IMR-90 (cell line): ENCODE measurements at regions not wholly inside any gene's neighbourhood (a gene's known extent, or its start where the extent isn't known, plus 50 kb on each side); places are given as distances from the start of the nearest gene placed in this dataset.
A peak's percentile ranks its signal among the peaks of the same experiment; 100 is the strongest.

Experiments used
- ATAC-seq: fragments of 200-7000 bp; cut with Tn5 transposase; 2 replicates; pipeline ENCODE4 v1.9.1; 2020; ENCODE audit warnings: low read depth, mild to moderate bottlenecking, moderate library complexity
- BruUV-seq: library from RNA; stranded (reverse); fragments of 400-500 nt; replicated peaks from 2 replicates; lab custom pipeline; 2021; lab: Mats Ljungman, UMichigan
- CTCF ChIA-PET: fragments of 300-600 bp; formaldehyde crosslinking; extraction: SDS; loops from one replicate; lab custom pipeline; 2021; ENCODE audit warnings: antibody characterized with exemption; lab: Yijun Ruan, JAX
- POLR2A ChIA-PET: fragments of 300-600 bp; sonication (Branson Sonifier 250); formaldehyde crosslinking; loops from one replicate; lab custom pipeline; 2022; ENCODE audit warnings: antibody characterized with exemption; ENCODE audit not compliant: unreplicated experiment; lab: Charles Lee
- DNase-seq: peaks from one replicate; pipeline ENCODE4 v3.0.0; 2013
- H2AFZ ChIP-seq: replicated peaks from 2 replicates; pipeline ENCODE3; 2013; ENCODE audit warnings: low read length, mild to moderate bottlenecking; ENCODE audit not compliant: poor library complexity
- H2AK5ac ChIP-seq: 2 replicates; pipeline ENCODE4 v1.6.1; 2013; ENCODE audit warnings: low read depth, low read length, inconsistent platforms
- H2AK9ac ChIP-seq: replicated peaks from 2 replicates; pipeline ENCODE3; 2013; ENCODE audit warnings: mild to moderate bottlenecking, low read depth, low read length, moderate library complexity; ENCODE audit not compliant: poor library complexity
- H2BK120ac ChIP-seq: 2 replicates; pipeline ENCODE4 v1.6.1; 2013; ENCODE audit warnings: low read depth, low read length, inconsistent platforms
- H2BK15ac ChIP-seq: 3 replicates; pipeline ENCODE4 v1.6.1; 2013; ENCODE audit warnings: low read depth, low read length, inconsistent platforms
- H2BK20ac ChIP-seq: 2 replicates; pipeline ENCODE4 v1.6.1; 2013; ENCODE audit warnings: low read depth, mild to moderate bottlenecking, inconsistent platforms, low read length, moderate library complexity
- H2BK5ac ChIP-seq: 2 replicates; pipeline ENCODE4 v1.6.1; 2013; ENCODE audit warnings: mild to moderate bottlenecking, low read depth, low read length, inconsistent platforms; ENCODE audit not compliant: poor library complexity, severe bottlenecking
- H3K14ac ChIP-seq: replicated peaks from 2 replicates; pipeline ENCODE4 v1.6.1; 2013; ENCODE audit warnings: low read depth, low read length, inconsistent platforms
- H3K18ac ChIP-seq: 2 replicates; pipeline ENCODE4 v1.6.1; 2013; ENCODE audit warnings: low read depth, low read length, control low read depth
- H3K23ac ChIP-seq: 2 replicates; pipeline ENCODE4 v1.6.1; 2013; ENCODE audit warnings: low read depth, low read length, inconsistent platforms
- H3K27ac ChIP-seq: 2 replicates; pipeline ENCODE4 v1.5.1; 2013; ENCODE audit warnings: mild to moderate bottlenecking, control low read depth, low read length; ENCODE audit not compliant: insufficient read depth
- H3K27me3 ChIP-seq: 2 replicates; pipeline ENCODE4 v1.6.1; 2013; ENCODE audit warnings: low read length; ENCODE audit not compliant: control insufficient read depth, insufficient read depth
- H3K36me3 ChIP-seq: 2 replicates; pipeline ENCODE4 v1.6.1; 2013; ENCODE audit warnings: low read length, mixed read lengths; ENCODE audit not compliant: control insufficient read depth, insufficient read depth
- H3K4ac ChIP-seq: 2 replicates; pipeline ENCODE4 v1.6.1; 2013; ENCODE audit warnings: low read depth, low read length, inconsistent platforms
- H3K4me1 ChIP-seq: 2 replicates; pipeline ENCODE4 v1.6.1; 2013; ENCODE audit warnings: low read length, mixed read lengths; ENCODE audit not compliant: control insufficient read depth, insufficient read depth
- H3K4me2 ChIP-seq: 2 replicates; pipeline ENCODE4 v1.6.1; 2013; ENCODE audit warnings: low read depth, mild to moderate bottlenecking, control low read depth, low read length, moderate library complexity
- H3K4me3 ChIP-seq: 2 replicates; pipeline ENCODE4 v1.5.1; 2013; ENCODE audit warnings: low read depth, mild to moderate bottlenecking, control low read depth, low read length, moderate library complexity; ENCODE audit not compliant: insufficient read depth
- H3K56ac ChIP-seq: 2 replicates; pipeline ENCODE4 v1.6.1; 2013; ENCODE audit warnings: low read length, inconsistent platforms; ENCODE audit not compliant: insufficient read depth; ENCODE audit errors: extremely low read depth
- H3K79me1 ChIP-seq, 2 experiments: 2 replicates each; pipeline ENCODE4 v1.6.1; 2013; ENCODE audit warnings: low read length in 2 of 2, inconsistent platforms in 1 of 2, low read depth in 1 of 2
- H3K9ac ChIP-seq: 2 replicates; pipeline ENCODE4 v1.6.1; 2013; ENCODE audit warnings: low read depth, low read length, control low read depth
- H3K9me1 ChIP-seq: 2 replicates; pipeline ENCODE4 v1.6.1; 2013; ENCODE audit warnings: low read length, inconsistent platforms; ENCODE audit not compliant: insufficient read depth
- H3K9me3 ChIP-seq: 2 replicates; pipeline ENCODE4 v1.6.1; 2013; ENCODE audit warnings: low read length; ENCODE audit not compliant: control insufficient read depth, insufficient read depth
- H4K20me1 ChIP-seq: 2 replicates; pipeline ENCODE4 v1.6.1; 2013; ENCODE audit warnings: low read length, inconsistent platforms; ENCODE audit not compliant: insufficient read depth
- H4K5ac ChIP-seq: 2 replicates; pipeline ENCODE4 v1.6.1; 2013; ENCODE audit warnings: mild to moderate bottlenecking, low read depth, low read length, control low read depth
- H4K8ac ChIP-seq, 2 experiments: 2 replicates each; pipeline ENCODE4 v1.6.1; 2013; ENCODE audit warnings: low read depth in 2 of 2, low read length in 2 of 2, control low read depth in 1 of 2, inconsistent platforms in 1 of 2
- H4K91ac ChIP-seq: 2 replicates; pipeline ENCODE4 v1.6.1; 2013; ENCODE audit warnings: low read depth, low read length, inconsistent platforms; ENCODE audit not compliant: insufficient read depth
- NFE2L2 ChIP-seq: fragments of 150-350 bp; IDR thresholded peaks from 2 replicates; pipeline ENCODE4 v1.6.1; 2016; ENCODE audit warnings: low read depth, mild to moderate bottlenecking, low read length
- POLR2A ChIP-seq: IDR thresholded peaks from 2 replicates; pipeline ENCODE4 v1.6.1; 2012; ENCODE audit warnings: mild to moderate bottlenecking, low read depth, low read length
- WGBS, 2 experiments: methylation state at CpG; one replicate each; pipeline versions ENCODE4 v1.1.5 to v1.1.7; 2013; ENCODE audit warnings: missing lambda C conversion rate in 2 of 2; ENCODE audit not compliant: insufficient read length in 1 of 2; ENCODE audit errors: extremely low coverage in 2 of 2; 5-methylcytosine and 5-hydroxymethylcytosine counted together
- dilution Hi-C: fragments of 300-500 bp; cut with HindIII; formaldehyde crosslinking; loops from one replicate; pipeline ENCODE4 v1.14.3; 2018; ENCODE audit warnings: low sequenced_read_pairs; ENCODE audit not compliant: unreplicated experiment
- in situ Hi-C: fragments of 300-500 bp; cut with MboI; formaldehyde crosslinking; loops from 3 replicates; pipeline ENCODE4 v1.14.3; 2019; ENCODE audit warnings: low sequenced_read_pairs, inconsistent platforms, mixed read lengths
- intact Hi-C: fragments of 100-400 bp; cut with micrococcal nuclease; formaldehyde crosslinking; loops from 2 replicates; pipeline ENCODE4 v1.10.0; 2022

DNA sequence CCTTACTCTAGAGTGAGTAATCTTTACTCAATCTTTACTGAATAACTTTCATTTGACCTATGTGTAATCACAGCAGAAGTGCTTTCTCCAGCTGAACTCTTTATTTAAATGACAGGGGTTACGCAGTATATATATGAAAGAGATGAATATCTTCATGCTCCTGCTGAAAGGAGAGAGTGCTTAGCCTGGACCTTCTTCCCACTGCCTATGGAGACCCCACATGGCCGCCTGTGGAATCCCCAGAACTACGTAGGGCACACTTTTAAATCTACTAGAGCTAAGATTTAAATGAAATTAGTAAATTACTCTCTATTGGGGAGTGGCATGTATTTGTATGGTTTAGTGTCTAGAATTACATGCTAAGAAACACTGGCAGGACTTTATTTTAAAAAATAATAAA, 391.2 kb downstream of the ANKRD50 start:
- no peak overlapping the region for H2AFZ ChIP-seq
- TF ChIP-seq POLR2A (no peak), NFE2L2 (no peak)
- in situ Hi-C loops = loop anchor here (10.0 kb wide), 1 partner anchor 923 kb away; no protein-coding TSS in a partner anchor
- H3K36me3 ChIP-seq = no peaks in the 10 kb centered on the region
- H3K4me2 ChIP-seq = no peak overlapping the region
- H3K27ac ChIP-seq = no peak overlapping the region
- ChIA-PET POLR2A (no interaction called here), CTCF (no interaction called here)
- H4K5ac ChIP-seq = no peak overlapping the region
- dilution Hi-C loops = no loop called here
- DNase-seq (peak; percentile 17), ATAC-seq (no peak)
- H3K27me3 ChIP-seq = no peaks in the 10 kb centered on the region
- H3K79me1 ChIP-seq = no peaks in the 10 kb centered on the region
- no peaks in the 10 kb centered on the region for H3K9me1 ChIP-seq
- H3K9me3 ChIP-seq = no peaks in the 10 kb centered on the region
- no TSS peak for BruUV-seq
- H2BK5ac ChIP-seq = no peak overlapping the region
- H3K23ac ChIP-seq = no peak overlapping the region
- H4K20me1 ChIP-seq = no peaks in the 10 kb centered on the region
- no peaks in the 10 kb centered on the region for H3K4me1 ChIP-seq
- no peak overlapping the region for H3K56ac ChIP-seq
- no peak overlapping the region for H3K4me3 ChIP-seq
- no peak overlapping the region for H2AK5ac ChIP-seq
- no peak overlapping the region for H4K91ac ChIP-seq
- no peak overlapping the region for H2AK9ac ChIP-seq
- no peak overlapping the region for H3K4ac ChIP-seq
- no peak overlapping the region for H2BK20ac ChIP-seq
- H3K14ac ChIP-seq = no peak overlapping the region
- no peak overlapping the region for H2BK15ac ChIP-seq
- no peak overlapping the region for H3K18ac ChIP-seq
- no peak overlapping the region for H2BK120ac ChIP-seq
- H4K8ac ChIP-seq = no peak overlapping the region
- intact Hi-C loops = no loop called here
- no CpG with 5 or more reads among the region's 3 CpGs for WGBS, 2 experiments
- no peak overlapping the region for H3K9ac ChIP-seq
